Keratinocyte (primary cell): ENCODE measurements at regions not wholly inside any gene's neighbourhood (a gene's known extent, or its start where the extent isn't known, plus 50 kb on each side); places are given as distances from the start of the nearest gene placed in this dataset.

Experiments used
- DNase-seq: peaks from one replicate; pipeline ENCODE4 v3.0.0-alpha.2; 2011; ENCODE audit warnings: low read depth, missing footprints, low spot score
- FAIRE-seq: peaks from 2 replicates; lab custom pipeline; 2011; peaks lifted over from hg19 to GRCh38; lab: Jason Lieb, UNC
- H2AFZ ChIP-seq: 2 replicates; pipeline ENCODE4 v1.6.0; 2012; ENCODE audit warnings: low read length, control low read depth, inconsistent platforms; ENCODE audit not compliant: control insufficient read depth
- H3K27ac ChIP-seq: 2 replicates; pipeline ENCODE4 v1.5.1; 2011; ENCODE audit warnings: low read length; ENCODE audit not compliant: control insufficient read depth, insufficient read depth
- H3K27me3 ChIP-seq: 3 replicates; pipeline ENCODE4 v1.6.0; 2011; ENCODE audit warnings: low read length; ENCODE audit not compliant: control insufficient read depth, insufficient read depth; ENCODE audit errors: extremely low read depth
- H3K36me3 ChIP-seq, 2 experiments: 2 replicates in 1 of 2; 3 replicates in 1 of 2; pipeline ENCODE4 v1.5.1; 2011; ENCODE audit warnings: low read length in 2 of 2, mild to moderate bottlenecking in 1 of 2; ENCODE audit not compliant: control insufficient read depth in 2 of 2, insufficient read depth in 2 of 2; ENCODE audit errors: extremely low read depth in 1 of 2
- H3K4me1 ChIP-seq: 3 replicates; pipeline ENCODE4 v1.5.1; 2011; ENCODE audit warnings: low read length; ENCODE audit not compliant: control insufficient read depth, insufficient read depth; ENCODE audit errors: extremely low read depth
- H3K4me2 ChIP-seq: 3 replicates; pipeline ENCODE4 v1.6.0; 2011; ENCODE audit warnings: low read depth, low read length; ENCODE audit not compliant: control insufficient read depth, insufficient read depth; ENCODE audit errors: extremely low read depth
- H3K4me3 ChIP-seq, 3 experiments: fragments of 200-600 bp in 1 of 3; sonication (generic) in 1 of 3; 2 replicates in 2 of 3; 3 replicates in 1 of 3; pipeline ENCODE4 v1.5.1; 2011 to 2016; ENCODE audit warnings: low read length in 3 of 3, mild to moderate bottlenecking in 3 of 3, control low read depth in 2 of 3, inconsistent platforms in 1 of 3, low read depth in 1 of 3, mixed read lengths in 1 of 3, mixed run types in 1 of 3, moderate library complexity in 1 of 3; ENCODE audit not compliant: control insufficient read depth in 2 of 3, insufficient read depth in 2 of 3; ENCODE audit errors: extremely low read depth in 1 of 3
- H3K79me2 ChIP-seq: 2 replicates; pipeline ENCODE4 v1.6.0; 2012; ENCODE audit warnings: low read length; ENCODE audit not compliant: control insufficient read depth, insufficient read depth
- H3K9ac ChIP-seq: 3 replicates; pipeline ENCODE4 v1.6.0; 2011; ENCODE audit warnings: low read length; ENCODE audit not compliant: control insufficient read depth, insufficient read depth; ENCODE audit errors: extremely low read depth
- H3K9me1 ChIP-seq: 3 replicates; pipeline ENCODE4 v1.6.0; 2011; ENCODE audit warnings: low read length; ENCODE audit not compliant: control insufficient read depth, insufficient read depth; ENCODE audit errors: extremely low read depth
- H3K9me3 ChIP-seq: 2 replicates; pipeline ENCODE4 v1.5.1; 2012; ENCODE audit warnings: low read depth, low read length; ENCODE audit not compliant: control insufficient read depth
- H4K20me1 ChIP-seq: 3 replicates; pipeline ENCODE4 v1.6.0; 2011; ENCODE audit warnings: low read length; ENCODE audit not compliant: control insufficient read depth, insufficient read depth; ENCODE audit errors: extremely low read depth
- CTCF ChIP-seq, 3 experiments: IDR thresholded peaks in 1 of 3; conservative IDR thresholded peaks in 1 of 3; optimal IDR thresholded peaks in 1 of 3; 2 replicates in 2 of 3; 3 replicates in 1 of 3; pipeline versions ENCODE3 to v1.5.1; 2011; ENCODE audit warnings: low read length in 3 of 3, mild to moderate bottlenecking in 3 of 3, moderate library complexity in 2 of 3, control low read depth in 1 of 3, inconsistent platforms in 1 of 3; ENCODE audit not compliant: insufficient read depth in 2 of 3; ENCODE audit errors: extremely low read depth in 1 of 3
- EZH2 ChIP-seq: IDR thresholded peaks from one replicate; pipeline ENCODE4 v1.6.1; 2012; ENCODE audit warnings: inconsistent platforms, mild to moderate bottlenecking, low read length, moderate library complexity
- dilution Hi-C: fragments of 300-500 bp; cut with MboI; formaldehyde crosslinking; loops from one replicate; pipeline ENCODE4 v1.7.0; 2020; ENCODE audit warnings: low sequenced_read_pairs; ENCODE audit not compliant: extremely low pct_ligation_motif_present

- peaks cover 55% of the 10 kb centered on the region for H3K4me1 ChIP-seq
- H4K20me1 ChIP-seq = no peaks in the 10 kb centered on the region
- H3K9ac ChIP-seq = peak overlapping the region; percentile 16
- FAIRE-seq (peak; percentile 97), DNase-seq (peak; percentile 38)
- TF ChIP-seq CTCF (optimal IDR thresholded peaks at IDR 0.05 in 1 of 3, IDR thresholded peaks at IDR 0.05 in 1 of 3, conservative IDR thresholded peaks at IDR 0.05 in 1 of 3; ENCODE audit: extremely low read depth in 1 of 3, insufficient read depth in 2 of 3, low read length in 3 of 3) = no peak
- H2AFZ ChIP-seq = peak overlapping the region; percentile 20
- peak overlapping the region; percentile 2 for H3K4me2 ChIP-seq
- peak overlapping the region; percentile 70 for H3K27ac ChIP-seq
- H3K4me3 ChIP-seq = no peak overlapping the region
- dilution Hi-C loops = no loop called here
- no peaks in the 10 kb centered on the region for H3K9me3 ChIP-seq
- H3K9me1 ChIP-seq = no peaks in the 10 kb centered on the region
- no peaks in the 10 kb centered on the region for H3K27me3 ChIP-seq
- H3K36me3 ChIP-seq = no peaks in the 10 kb centered on the region
- H3K79me2 ChIP-seq = no peaks in the 10 kb centered on the region
These were observed 501.7 kb downstream of the SHQ1 start for GRCh38 chr3:72346526-72346926.

GRCh38 chr3:72345980-72346379 is 502.3 kb downstream of the SHQ1 start:
- Histone ChIP-seq H3K36me3 (no peaks in the 10 kb centered on the region), H3K4me1 (peaks cover 55% of the 10 kb centered on the region), H3K4me3 (no peak overlapping the region), H3K9ac (no peak overlapping the region), H3K9me3 (no peaks in the 10 kb centered on the region), H3K9me1 (no peaks in the 10 kb centered on the region), H3K27me3 (no peaks in the 10 kb centered on the region), H3K27ac (peak overlapping the region; percentile 70), H2AFZ (no peak overlapping the region), H4K20me1 (no peaks in the 10 kb centered on the region), H3K4me2 (peak overlapping the region; percentile 2), H3K79me2 (no peaks in the 10 kb centered on the region)
- no peak for TF ChIP-seq EZH2
- TF ChIP-seq CTCF (optimal IDR thresholded peaks at IDR 0.05 in 1 of 3, IDR thresholded peaks at IDR 0.05 in 1 of 3, conservative IDR thresholded peaks at IDR 0.05 in 1 of 3; ENCODE audit: extremely low read depth in 1 of 3, insufficient read depth in 2 of 3, low read length in 3 of 3) = no peak
- dilution Hi-C loops = no loop called here
- no peak for FAIRE-seq
- no peak for DNase-seq
